ENCODE measurements at regions not wholly inside any gene's neighbourhood (a gene's known extent, or its start where the extent isn't known, plus 50 kb on each side); places are given as distances from the start of the nearest gene placed in this dataset.
"Not testable (repeated sequence)": the region's sequence is repeated elsewhere in the genome, so short reads cannot be mapped to it uniquely, and the experiment has no call there.

DNA sequence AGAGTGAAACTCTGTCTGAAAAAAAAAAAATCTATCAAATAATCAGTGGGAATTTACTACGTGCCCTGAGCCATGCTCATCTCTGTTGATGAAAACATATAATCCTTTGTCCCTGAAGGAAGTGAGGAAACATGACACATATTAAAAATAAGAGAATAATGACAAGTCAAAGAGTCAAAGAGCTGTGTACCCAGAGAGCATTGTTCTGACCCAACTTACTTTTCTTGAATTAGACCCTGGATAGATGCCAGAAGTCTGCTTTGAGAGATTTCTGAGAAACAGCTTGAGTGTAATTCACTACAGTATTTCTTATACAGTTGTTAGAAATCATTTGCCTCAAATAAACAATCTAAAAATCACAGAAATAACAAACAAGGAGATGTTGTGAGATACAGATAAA, 490.0 kb upstream of the PIK3R1 start:
- H3K36me3 Mint-ChIP-seq = no peaks in the 10 kb centered on the region
- H3K4me3 Mint-ChIP-seq = no peak overlapping the region

DNA sequence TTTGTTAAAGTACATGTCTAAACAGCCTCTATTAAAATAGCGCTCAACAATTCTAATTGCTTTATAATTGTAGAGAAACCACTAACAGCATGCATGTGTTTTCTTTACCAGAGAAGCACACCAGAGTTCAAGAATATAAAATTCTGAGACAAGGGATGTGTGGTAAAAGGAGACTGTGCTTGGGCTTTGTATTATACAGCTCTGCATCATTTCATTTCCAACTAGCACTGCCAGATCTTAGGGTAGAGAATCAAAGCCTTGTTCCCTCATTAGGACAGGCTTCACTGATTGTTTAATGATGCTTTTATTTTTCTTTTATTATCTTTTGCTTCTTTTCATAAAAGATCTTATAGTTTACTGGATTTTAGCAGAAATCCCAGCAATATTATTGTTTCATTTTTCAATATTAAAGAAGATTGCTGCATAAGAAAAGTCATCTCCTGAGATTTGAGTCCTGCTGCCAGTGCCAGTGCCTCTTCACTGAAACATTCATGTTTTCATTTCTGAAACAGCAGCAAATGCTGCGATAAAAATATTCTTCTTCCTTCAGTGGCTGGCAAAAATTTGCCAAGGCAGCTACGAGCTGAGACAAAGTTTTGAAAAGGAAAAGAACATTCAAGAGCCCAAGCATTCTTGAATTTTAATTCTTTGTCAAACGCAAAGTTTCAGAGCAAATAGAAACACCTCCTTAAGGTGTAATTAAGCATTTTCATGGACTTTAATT, 491.0 kb upstream of the PIK3R1 start:
- H3K4me3 Mint-ChIP-seq = no peak overlapping the region
- H3K36me3 Mint-ChIP-seq = no peaks in the 10 kb centered on the region
- no peak overlapping the region for H3K27ac Mint-ChIP-seq
- H3K4me1 Mint-ChIP-seq = no peaks in the 10 kb centered on the region
- H3K9me3 Mint-ChIP-seq = peaks cover 0 to 7% (median 0%) of the 10 kb centered on the region in 7 donors
- ATAC-seq (ENCODE audit: low read depth in 2 of 2) = no peak
- DNase-seq = no peak
- H3K27me3 Mint-ChIP-seq = peaks cover 0 to 8% (median 0%) of the 10 kb centered on the region in 3 donors

More for the DNA sequence above, 490.0 kb upstream of the PIK3R1 start:
- peaks cover 0 to 8% (median 0%) of the 10 kb centered on the region in 3 donors for H3K27me3 Mint-ChIP-seq
- peaks cover 0 to 7% (median 0%) of the 10 kb centered on the region in 7 donors for H3K9me3 Mint-ChIP-seq
- ATAC-seq (ENCODE audit: low read depth in 2 of 2) (no peak), DNase-seq (no peak)
- H3K27ac Mint-ChIP-seq = no peak overlapping the region
- H3K4me1 Mint-ChIP-seq = no peaks in the 10 kb centered on the region

DNA sequence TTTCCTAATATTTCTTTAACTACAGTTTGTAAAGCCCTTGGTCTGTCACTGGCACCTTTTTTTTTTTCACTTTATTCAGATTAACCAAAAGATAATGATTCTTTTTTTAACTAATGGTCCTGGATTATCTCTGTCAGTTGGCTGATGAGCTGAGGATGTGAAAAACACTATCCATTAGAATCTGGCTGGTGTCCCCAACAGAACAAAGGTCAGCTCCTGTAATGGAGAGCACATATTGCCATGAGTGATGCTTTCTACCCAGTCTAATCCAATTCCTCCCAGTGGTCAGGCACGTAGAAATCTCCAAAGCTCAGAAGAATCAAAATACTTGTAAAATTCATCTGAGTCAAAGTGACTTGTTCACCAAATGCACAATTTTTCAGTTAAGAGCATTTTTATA, 491.7 kb upstream of the PIK3R1 start:
- Mint-ChIP-seq H3K27ac (no peak overlapping the region), H3K4me3 (no peak overlapping the region), H3K27me3 (peaks cover 0 to 8% (median 0%) of the 10 kb centered on the region in 3 donors), H3K4me1 (no peaks in the 10 kb centered on the region), H3K36me3 (no peaks in the 10 kb centered on the region), H3K9me3 (peaks cover 0 to 7% (median 0%) of the 10 kb centered on the region in 7 donors)
- no peak for DNase-seq
- no peak for ATAC-seq (ENCODE audit: low read depth in 2 of 2)

DNA sequence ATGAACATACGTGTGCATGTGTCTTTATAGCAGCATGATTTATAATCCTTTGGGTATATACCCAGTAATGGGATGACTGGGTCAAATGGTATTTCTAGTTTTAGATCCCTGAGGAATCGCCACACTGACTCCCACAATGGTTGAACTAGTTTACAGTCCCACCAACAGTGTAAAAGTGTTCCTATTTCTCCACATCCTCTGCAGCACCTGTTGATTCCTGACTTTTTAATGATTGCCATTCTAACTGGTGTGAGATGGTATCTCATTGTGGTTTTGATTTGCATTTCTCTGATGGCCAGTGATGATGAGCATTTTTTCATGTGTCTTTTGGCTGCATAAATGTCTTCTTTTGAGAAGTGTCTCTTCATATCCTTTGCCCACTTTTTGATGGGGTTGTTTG, 493.0 kb upstream of the PIK3R1 start:
- H3K36me3 Mint-ChIP-seq; DNase-seq; H3K27ac Mint-ChIP-seq; H3K9me3 Mint-ChIP-seq; H3K4me1 Mint-ChIP-seq; ATAC-seq (ENCODE audit: low read depth in 2 of 2); H3K27me3 Mint-ChIP-seq; H3K4me3 Mint-ChIP-seq: not testable (repeated sequence)

DNA sequence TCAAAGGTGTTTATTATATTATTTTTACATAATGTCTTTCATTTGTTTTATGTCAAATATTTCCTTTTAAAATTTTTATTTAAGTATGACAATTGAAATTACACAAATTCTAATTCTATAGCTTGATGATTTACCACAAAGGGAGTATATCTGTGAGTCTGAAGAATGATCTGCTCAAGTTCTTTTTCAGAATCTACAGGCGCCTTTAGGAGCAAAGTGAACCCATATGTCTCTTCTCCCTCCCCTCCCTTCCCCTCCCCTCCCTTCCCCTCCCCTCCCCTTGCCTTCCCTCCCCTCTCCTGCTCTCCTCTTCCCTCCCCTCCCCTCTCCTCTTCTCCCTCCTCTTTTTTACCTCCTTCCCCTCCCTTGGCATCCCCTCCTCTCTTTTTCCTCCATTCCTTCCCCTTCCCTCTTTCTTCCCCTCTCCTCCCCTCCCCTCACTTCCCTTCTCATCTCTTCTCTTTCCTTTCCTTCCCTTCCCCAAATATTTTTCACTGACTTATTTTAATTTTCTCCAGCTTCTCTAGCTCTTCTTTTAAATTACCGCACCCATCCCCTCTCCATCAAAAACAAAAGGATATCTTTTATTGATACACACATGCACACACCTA, 495.3 kb upstream of the PIK3R1 start:
- DNase-seq (no peak), ATAC-seq (ENCODE audit: low read depth in 2 of 2) (no peak)
- Mint-ChIP-seq H3K4me1 (no peaks in the 10 kb centered on the region), H3K4me3 (no peak overlapping the region), H3K27me3 (peaks cover 0 to 4% (median 0%) of the 10 kb centered on the region in 3 donors), H3K9me3 (peaks cover 0 to 7% (median 0%) of the 10 kb centered on the region in 7 donors), H3K36me3 (no peaks in the 10 kb centered on the region), H3K27ac (no peak overlapping the region)

DNA sequence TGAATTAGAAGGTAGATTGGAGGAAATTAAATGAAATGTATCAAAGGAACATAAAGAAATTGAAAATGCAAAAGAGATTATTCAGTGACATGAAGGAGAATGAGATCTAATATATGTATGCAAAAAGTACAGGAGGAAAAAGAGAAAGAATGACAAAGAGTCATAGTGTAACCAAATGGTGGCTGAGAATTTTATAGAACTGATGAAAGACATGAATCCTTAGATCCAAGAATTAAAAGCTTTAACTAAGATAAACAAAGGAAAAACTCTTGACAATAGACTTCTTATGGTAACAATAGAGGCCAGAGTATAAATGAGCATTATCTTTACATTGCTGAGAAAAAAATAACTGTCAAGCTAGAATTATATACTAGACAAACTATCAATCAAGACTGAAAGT, 505.4 kb upstream of the CD180 start:
- H3K27me3 Mint-ChIP-seq = peaks cover 0 to 11% (median 4%) of the 10 kb centered on the region in 3 donors
- H3K4me3 Mint-ChIP-seq = no peak overlapping the region
- H3K9me3 Mint-ChIP-seq = peaks cover 6 to 19% (median 15%) of the 10 kb centered on the region in 7 donors
- H3K4me1 Mint-ChIP-seq = no peaks in the 10 kb centered on the region
- no peak overlapping the region for H3K27ac Mint-ChIP-seq
- DNase-seq (no peak), ATAC-seq (ENCODE audit: low read depth in 2 of 2) (no peak)
- H3K36me3 Mint-ChIP-seq = peaks cover 0 to 8% of the 10 kb centered on the region in 2 donors

DNA sequence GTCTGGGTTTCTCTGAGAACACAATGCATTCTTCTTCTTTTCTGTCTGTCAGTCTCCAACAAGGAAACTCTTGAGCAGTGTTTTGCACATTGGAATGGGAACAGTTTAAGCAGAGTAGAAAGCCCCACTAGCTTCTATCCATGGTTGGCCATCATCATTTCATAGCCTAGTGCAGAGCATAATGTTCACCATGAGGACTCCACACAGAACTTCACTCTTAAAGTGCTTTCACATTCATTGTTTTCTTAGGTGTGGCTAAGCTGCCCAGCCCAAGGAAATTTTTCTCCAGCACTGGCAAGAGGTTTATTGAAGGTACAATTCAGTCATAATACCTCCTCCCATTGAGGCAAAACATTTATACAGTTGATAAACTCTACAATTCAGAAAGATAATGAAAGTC, 503.0 kb upstream of the CD180 start:
- Mint-ChIP-seq H3K27ac (no peak overlapping the region), H3K27me3 (peaks cover 0 to 11% (median 0%) of the 10 kb centered on the region in 3 donors)

DNA sequence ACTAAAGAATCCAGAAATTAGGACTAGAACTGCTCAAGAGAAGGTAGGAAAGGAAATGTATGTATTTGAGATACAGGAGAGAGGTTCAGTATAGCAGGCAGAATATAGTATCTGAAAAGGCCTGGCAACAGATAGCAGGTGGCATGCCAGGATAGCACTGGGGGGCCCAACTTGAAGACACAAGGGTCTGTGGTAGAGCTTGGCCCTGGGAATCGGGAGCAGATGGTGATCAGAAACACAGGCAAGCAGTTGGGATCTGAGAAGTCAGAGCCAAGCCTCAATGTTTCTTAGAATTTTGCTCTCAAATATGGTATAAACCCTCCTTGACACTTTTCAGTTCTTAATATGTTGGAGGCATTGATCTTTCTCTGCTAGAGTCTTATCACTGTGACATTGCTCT, 499.8 kb upstream of the CD180 start:
- peaks cover 0 to 5% (median 0%) of the 10 kb centered on the region in 3 donors for H3K27me3 Mint-ChIP-seq
- H3K9me3 Mint-ChIP-seq = no peaks in the 10 kb centered on the region
- no peaks in the 10 kb centered on the region for H3K4me1 Mint-ChIP-seq
- ATAC-seq (ENCODE audit: low read depth in 2 of 2) (no peak), DNase-seq (no peak)
- H3K36me3 Mint-ChIP-seq = peaks cover 0 to 5% of the 10 kb centered on the region in 2 donors
- H3K4me3 Mint-ChIP-seq = no peak overlapping the region
- H3K27ac Mint-ChIP-seq = peak overlapping the region in 1 of 6 donors; percentile 7

More for the DNA sequence above, 503.0 kb upstream of the CD180 start:
- no peak for DNase-seq
- H3K9me3 Mint-ChIP-seq = peaks cover 6 to 19% (median 9%) of the 10 kb centered on the region in 7 donors
- H3K4me3 Mint-ChIP-seq = no peak overlapping the region
- H3K4me1 Mint-ChIP-seq = no peaks in the 10 kb centered on the region
- H3K36me3 Mint-ChIP-seq = peaks cover 0 to 8% of the 10 kb centered on the region in 2 donors
- ATAC-seq (ENCODE audit: low read depth in 2 of 2) = no peak

DNA sequence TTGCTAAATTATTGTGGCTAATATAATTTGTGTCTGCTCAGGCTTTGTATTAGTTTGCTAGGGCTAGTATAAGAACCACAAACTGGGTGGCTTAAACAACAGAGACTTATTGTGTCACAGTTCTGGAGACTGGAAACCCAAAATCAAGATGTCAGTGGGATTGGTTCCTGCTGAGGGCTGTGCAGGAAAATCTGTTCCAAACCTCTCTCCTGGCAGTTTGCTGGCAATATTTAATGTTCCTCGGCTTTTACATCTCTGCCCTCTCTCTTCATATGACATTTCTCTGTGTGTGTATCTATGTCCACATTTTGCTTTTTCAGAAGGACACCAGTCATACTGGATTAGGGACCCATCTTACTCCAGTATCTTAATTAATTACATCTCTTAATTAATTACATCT, 498.8 kb upstream of the CD180 start:
- no peak for ATAC-seq (ENCODE audit: low read depth in 2 of 2)

DNA sequence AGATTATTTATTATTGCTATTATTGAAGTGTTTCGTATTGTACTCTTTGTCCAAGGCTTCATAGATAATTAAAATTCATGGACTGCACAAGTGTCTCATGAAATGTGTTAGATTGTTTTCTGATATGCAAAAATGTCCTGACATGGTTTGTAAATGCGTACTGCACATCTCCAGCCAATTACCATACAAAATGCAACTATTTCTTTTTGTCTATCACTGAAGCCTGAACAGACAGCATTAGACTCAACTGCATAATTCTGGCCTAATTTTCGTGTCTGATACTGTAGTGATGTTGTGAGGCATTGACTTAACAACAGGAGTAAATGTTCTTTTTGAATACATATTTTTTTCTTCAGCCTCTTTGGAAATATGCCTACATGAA, 498.2 kb upstream of the CD180 start:
- ATAC-seq (ENCODE audit: low read depth in 2 of 2) = no peak
- peaks cover 0 to 5% of the 10 kb centered on the region in 2 donors for H3K36me3 Mint-ChIP-seq
- H3K27ac Mint-ChIP-seq = no peak overlapping the region
- H3K27me3 Mint-ChIP-seq = peaks cover 0 to 5% (median 0%) of the 10 kb centered on the region in 3 donors
- DNase-seq = no peak
- no peaks in the 10 kb centered on the region for H3K4me1 Mint-ChIP-seq
- H3K9me3 Mint-ChIP-seq = peaks cover 0 to 2% (median 0%) of the 10 kb centered on the region in 7 donors
- no peak overlapping the region for H3K4me3 Mint-ChIP-seq

More for the DNA sequence above, 498.8 kb upstream of the CD180 start:
- H3K36me3 Mint-ChIP-seq = peaks cover 0 to 5% of the 10 kb centered on the region in 2 donors
- no peak overlapping the region for H3K27ac Mint-ChIP-seq
- no peak for DNase-seq
- H3K4me1 Mint-ChIP-seq = no peaks in the 10 kb centered on the region
- H3K27me3 Mint-ChIP-seq = peaks cover 0 to 5% (median 0%) of the 10 kb centered on the region in 3 donors
- H3K4me3 Mint-ChIP-seq = no peak overlapping the region
- peaks cover 0 to 2% (median 0%) of the 10 kb centered on the region in 7 donors for H3K9me3 Mint-ChIP-seq

DNA sequence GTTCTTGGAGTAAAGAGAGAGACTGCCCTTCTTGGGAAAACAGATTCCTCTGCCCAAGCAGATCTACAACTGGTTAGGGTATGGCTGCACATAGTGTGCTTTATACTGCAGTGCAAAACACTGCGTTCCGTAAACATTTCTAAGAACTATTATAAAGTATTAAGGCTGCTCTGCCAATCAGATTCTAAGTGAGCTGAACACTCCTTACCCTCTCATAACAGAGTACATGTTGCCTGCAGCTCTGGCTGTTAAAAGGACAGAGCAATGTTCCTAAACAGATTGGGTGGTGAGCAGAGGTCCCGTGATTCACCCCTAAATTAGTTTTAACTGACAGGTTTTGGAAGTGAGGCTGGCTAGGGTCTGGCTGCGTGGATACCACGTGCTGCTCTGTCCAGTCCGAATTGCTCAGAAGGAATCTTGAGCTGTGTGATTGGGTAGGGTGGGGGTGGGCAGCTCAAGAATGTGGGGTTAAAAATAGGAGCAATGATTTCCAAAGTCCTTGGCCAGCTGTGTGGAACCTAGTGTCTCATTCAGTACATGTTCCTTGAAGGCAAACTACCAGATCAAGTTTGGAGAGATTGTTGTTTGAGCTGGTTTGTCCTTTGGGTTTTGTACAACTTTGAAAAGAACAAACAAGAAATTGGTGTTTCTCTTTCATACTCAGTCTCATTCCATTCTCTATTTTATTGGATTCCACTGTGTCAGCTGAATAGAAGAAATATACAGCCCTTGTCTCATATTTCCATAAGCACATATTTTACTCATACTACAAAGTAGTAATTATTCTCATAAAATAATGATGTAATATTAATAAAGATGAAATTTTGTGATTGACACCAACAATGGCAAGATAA, 497.6 kb upstream of the CD180 start:
- ATAC-seq (ENCODE audit: low read depth in 2 of 2) = no peak
- Mint-ChIP-seq H3K9me3 (peaks cover 0 to 2% (median 0%) of the 10 kb centered on the region in 7 donors), H3K27ac (no peak overlapping the region), H3K27me3 (peaks cover 0 to 5% (median 0%) of the 10 kb centered on the region in 3 donors), H3K4me3 (no peak overlapping the region), H3K36me3 (peaks cover 0 to 5% of the 10 kb centered on the region in 2 donors), H3K4me1 (no peaks in the 10 kb centered on the region)
- no peak for DNase-seq

DNA sequence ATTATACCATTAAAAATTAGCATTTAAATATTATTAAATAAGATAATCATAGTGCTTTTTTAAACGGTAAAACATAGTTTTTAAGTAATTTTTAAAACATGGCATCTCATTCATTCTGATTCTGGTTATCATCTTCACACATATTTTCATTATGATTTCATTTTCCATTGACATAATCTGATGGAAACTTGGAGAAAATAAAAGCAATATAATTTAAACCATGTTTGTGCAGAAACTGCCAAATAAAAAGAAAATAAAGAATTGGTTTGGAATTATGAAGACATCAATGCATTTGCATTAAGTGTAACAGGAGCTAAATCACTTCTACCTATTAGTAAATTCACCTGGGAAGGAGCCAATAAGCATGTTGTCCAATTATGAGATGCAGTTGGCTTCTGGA, 490.1 kb upstream of the CD180 start:
- Mint-ChIP-seq H3K4me1 (no peaks in the 10 kb centered on the region), H3K27me3 (no peaks in the 10 kb centered on the region)

DNA sequence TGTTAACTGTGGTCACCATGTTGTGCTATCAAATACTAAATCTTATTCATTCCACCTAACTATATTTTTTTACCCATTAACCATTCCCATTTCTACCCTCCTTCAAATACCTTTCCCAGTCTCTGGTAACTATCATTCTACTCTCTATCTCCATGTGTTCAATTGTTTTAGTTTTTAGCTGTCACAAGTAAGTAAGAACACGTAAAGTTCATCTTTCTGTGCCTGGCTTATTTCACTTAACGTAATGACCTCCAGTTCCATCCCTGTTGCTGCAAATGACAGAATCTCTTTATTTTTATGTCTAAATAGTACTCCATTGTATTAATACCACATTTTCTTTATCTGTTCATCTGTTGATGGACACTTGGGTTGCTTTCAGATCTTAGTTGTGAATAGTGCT, 485.1 kb upstream of the CD180 start:
- no peak overlapping the region for H3K27ac Mint-ChIP-seq
- no peak overlapping the region for H3K4me3 Mint-ChIP-seq
- H3K27me3 Mint-ChIP-seq = no peaks in the 10 kb centered on the region
- ATAC-seq (ENCODE audit: low read depth in 2 of 2) (no peak), DNase-seq (no peak)
- H3K36me3 Mint-ChIP-seq = no peaks in the 10 kb centered on the region
- no peaks in the 10 kb centered on the region for H3K9me3 Mint-ChIP-seq
- no peaks in the 10 kb centered on the region for H3K4me1 Mint-ChIP-seq

More for the DNA sequence above, 490.1 kb upstream of the CD180 start:
- H3K27ac Mint-ChIP-seq = no peak overlapping the region
- peaks cover 0 to 2% (median 0%) of the 10 kb centered on the region in 7 donors for H3K9me3 Mint-ChIP-seq
- H3K4me3 Mint-ChIP-seq = no peak overlapping the region
- H3K36me3 Mint-ChIP-seq = no peaks in the 10 kb centered on the region
- no peak for ATAC-seq (ENCODE audit: low read depth in 2 of 2)
- no peak for DNase-seq

Measured in naive B cell (primary cell).